Activated CD8-positive, alpha-beta T cell treated with anti-CD3 and anti-CD28 coated beads for 36 hours (primary cell): ENCODE measurements at regions not wholly inside any gene's neighbourhood (a gene's known extent, or its start where the extent isn't known, plus 50 kb on each side); places are given as distances from the start of the nearest gene placed in this dataset.

Experiments
- ATAC-seq: fragments of 200-7000 bp; cut with Tn5 transposase; one replicate; pipeline ENCODE4 v1.10.0; 2021; ENCODE audit warnings: mild to moderate bottlenecking, moderate library complexity
- CTCF ChIA-PET: fragments of 350-600 bp; sonication (Branson Sonifier 250); formaldehyde crosslinking; loops from one replicate; lab custom pipeline; 2021; ENCODE audit warnings: antibody characterized with exemption; lab: Charles Lee
- POLR2A ChIA-PET: fragments of 350-600 bp; sonication (Branson Sonifier 250); formaldehyde crosslinking; loops from one replicate; lab custom pipeline; 2021; ENCODE audit warnings: antibody characterized with exemption; lab: Charles Lee
- DNase-seq: peaks from one replicate; pipeline ENCODE4 v3.0.0-alpha.2; 2020
- H3K27ac Mint-ChIP-seq: one replicate; pipeline ENCODE4 v1.8.0; 2021; ENCODE audit warnings: mild to moderate bottlenecking, mixed read lengths
- H3K27me3 Mint-ChIP-seq: one replicate; pipeline ENCODE4 v1.8.0; 2021; ENCODE audit warnings: mixed read lengths
- H3K36me3 Mint-ChIP-seq: one replicate; pipeline ENCODE4 v1.8.0; 2021; ENCODE audit warnings: low read depth, mixed read lengths
- H3K4me1 Mint-ChIP-seq: one replicate; pipeline ENCODE4 v1.8.0; 2021; ENCODE audit warnings: low read depth, mixed read lengths
- H3K4me3 Mint-ChIP-seq: one replicate; pipeline ENCODE4 v1.8.0; 2021; ENCODE audit warnings: mild to moderate bottlenecking, moderate library complexity, mixed read lengths
- H3K9me3 Mint-ChIP-seq: one replicate; pipeline ENCODE4 v1.8.0; 2021; ENCODE audit warnings: mixed read lengths
- intact Hi-C: fragments of 100-400 bp; cut with micrococcal nuclease; formaldehyde crosslinking; loops from one replicate; pipeline ENCODE4 v1.10.0; 2022
- TF ChIP-seq, protein P1 (sequence below): fragments of 200-600 bp; IDR thresholded peaks from one replicate; pipeline ENCODE4 v1.8.0; 2022; ENCODE audit warnings: antibody characterized with exemption, mild to moderate bottlenecking

DNA sequence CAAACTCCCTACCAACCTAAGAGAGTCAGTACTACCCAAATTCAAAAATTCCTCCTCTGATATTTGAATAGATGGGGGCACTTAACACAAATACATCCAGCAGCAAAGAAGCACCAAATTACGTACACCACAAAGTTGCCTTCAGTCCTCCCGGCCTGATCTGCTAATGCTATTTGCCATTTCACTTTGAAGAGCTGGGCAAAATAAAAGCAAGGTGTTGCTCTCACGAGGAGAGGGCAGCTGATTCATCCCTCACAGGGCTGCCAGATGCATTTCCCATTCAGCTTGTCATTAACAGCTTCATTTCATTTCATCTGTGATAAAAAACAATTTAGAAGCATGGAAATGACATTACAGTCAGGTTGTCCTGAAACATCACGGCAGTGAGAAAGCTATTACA is 283.4 kb upstream of the VEPH1 start:
- H3K4me3 Mint-ChIP-seq, result no peak overlapping the region
- DNase-seq, result no peak
- ChIA-PET CTCF (no interaction called here), POLR2A (no interaction called here)
- intact Hi-C loops, result no loop called here
- no peaks in the 10 kb centered on the region for H3K9me3 Mint-ChIP-seq
- H3K4me1 Mint-ChIP-seq, result no peaks in the 10 kb centered on the region
- H3K36me3 Mint-ChIP-seq, result no peaks in the 10 kb centered on the region
- TF ChIP-seq, protein P1, sequence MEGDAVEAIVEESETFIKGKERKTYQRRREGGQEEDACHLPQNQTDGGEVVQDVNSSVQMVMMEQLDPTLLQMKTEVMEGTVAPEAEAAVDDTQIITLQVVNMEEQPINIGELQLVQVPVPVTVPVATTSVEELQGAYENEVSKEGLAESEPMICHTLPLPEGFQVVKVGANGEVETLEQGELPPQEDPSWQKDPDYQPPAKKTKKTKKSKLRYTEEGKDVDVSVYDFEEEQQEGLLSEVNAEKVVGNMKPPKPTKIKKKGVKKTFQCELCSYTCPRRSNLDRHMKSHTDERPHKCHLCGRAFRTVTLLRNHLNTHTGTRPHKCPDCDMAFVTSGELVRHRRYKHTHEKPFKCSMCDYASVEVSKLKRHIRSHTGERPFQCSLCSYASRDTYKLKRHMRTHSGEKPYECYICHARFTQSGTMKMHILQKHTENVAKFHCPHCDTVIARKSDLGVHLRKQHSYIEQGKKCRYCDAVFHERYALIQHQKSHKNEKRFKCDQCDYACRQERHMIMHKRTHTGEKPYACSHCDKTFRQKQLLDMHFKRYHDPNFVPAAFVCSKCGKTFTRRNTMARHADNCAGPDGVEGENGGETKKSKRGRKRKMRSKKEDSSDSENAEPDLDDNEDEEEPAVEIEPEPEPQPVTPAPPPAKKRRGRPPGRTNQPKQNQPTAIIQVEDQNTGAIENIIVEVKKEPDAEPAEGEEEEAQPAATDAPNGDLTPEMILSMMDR, result no peak
- ATAC-seq, result no peak
- H3K27ac Mint-ChIP-seq, result no peak overlapping the region
- no peaks in the 10 kb centered on the region for H3K27me3 Mint-ChIP-seq

DNA sequence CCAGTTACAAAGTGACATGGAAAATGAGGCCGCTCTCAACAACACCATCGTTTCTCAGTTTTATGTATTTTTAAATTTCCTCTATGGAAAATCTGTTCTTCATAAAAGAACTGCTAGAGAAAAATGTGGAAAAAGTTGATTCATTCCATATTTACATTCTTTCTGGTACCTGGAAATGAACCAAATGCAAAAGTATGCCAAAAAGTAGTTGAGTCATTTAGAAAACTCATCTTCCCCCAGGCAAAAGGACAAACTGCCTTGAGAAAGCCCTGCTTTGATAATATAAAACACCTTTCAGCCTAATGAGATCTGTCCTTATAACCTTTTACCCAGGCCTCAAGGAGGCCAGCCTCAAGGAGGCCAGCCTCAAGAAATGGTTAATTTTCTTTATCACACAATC is 283.0 kb upstream of the VEPH1 start:
- Mint-ChIP-seq H3K4me3 (no peak overlapping the region), H3K36me3 (no peaks in the 10 kb centered on the region), H3K9me3 (no peaks in the 10 kb centered on the region), H3K4me1 (no peaks in the 10 kb centered on the region), H3K27ac (no peak overlapping the region), H3K27me3 (no peaks in the 10 kb centered on the region)
- TF ChIP-seq, protein P1, result no peak
- intact Hi-C loops, result no loop called here
- DNase-seq, result no peak
- POLR2A ChIA-PET, result no interaction called here
- CTCF ChIA-PET, result no interaction called here
- no peak for ATAC-seq

DNA sequence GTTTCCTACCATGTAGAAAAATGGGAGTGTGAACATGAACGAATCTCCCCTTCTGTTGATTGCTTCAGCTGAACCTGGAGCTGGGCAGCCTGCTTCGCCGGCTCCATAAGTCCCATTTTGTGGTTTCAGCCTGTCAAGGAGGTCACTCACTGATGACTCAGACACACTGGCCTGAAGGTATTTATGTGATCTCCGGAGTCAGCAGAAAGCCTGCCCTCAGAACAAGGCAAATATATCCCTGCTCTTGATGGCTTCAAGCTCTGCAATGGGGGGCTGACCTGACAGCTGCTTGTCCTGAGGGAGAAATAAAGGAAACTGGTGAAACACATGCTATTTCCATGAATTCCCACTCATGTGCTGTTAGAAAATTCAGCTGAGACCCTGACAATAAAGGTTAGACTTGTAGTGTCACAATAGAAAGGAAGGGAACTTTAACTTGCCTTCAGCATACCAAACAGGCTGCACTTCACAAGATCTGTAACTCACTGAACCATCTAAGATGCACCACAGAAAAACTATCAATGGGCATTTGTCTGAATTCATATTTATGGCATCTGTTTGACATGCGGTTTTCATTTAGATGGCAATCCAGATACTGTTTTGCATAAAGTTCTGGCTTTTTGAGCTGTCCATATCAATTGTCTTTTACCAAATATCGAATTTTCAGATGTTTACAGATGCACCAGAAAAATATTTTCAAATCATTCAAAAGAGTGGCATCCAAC is 282.0 kb upstream of the VEPH1 start:
- ATAC-seq (no peak), DNase-seq (no peak)
- H3K4me3 Mint-ChIP-seq, result no peak overlapping the region
- ChIA-PET POLR2A (interaction anchor here (0.6 kb wide), 1 partner anchor 71 kb away, joined by 3 read pairs; no protein-coding TSS in a partner anchor), CTCF (no interaction called here)
- intact Hi-C loops, result no loop called here
- H3K4me1 Mint-ChIP-seq, result no peaks in the 10 kb centered on the region
- TF ChIP-seq, protein P1, result no peak
- H3K27me3 Mint-ChIP-seq, result no peaks in the 10 kb centered on the region
- no peak overlapping the region for H3K27ac Mint-ChIP-seq
- H3K36me3 Mint-ChIP-seq, result no peaks in the 10 kb centered on the region
- H3K9me3 Mint-ChIP-seq, result no peaks in the 10 kb centered on the region

DNA sequence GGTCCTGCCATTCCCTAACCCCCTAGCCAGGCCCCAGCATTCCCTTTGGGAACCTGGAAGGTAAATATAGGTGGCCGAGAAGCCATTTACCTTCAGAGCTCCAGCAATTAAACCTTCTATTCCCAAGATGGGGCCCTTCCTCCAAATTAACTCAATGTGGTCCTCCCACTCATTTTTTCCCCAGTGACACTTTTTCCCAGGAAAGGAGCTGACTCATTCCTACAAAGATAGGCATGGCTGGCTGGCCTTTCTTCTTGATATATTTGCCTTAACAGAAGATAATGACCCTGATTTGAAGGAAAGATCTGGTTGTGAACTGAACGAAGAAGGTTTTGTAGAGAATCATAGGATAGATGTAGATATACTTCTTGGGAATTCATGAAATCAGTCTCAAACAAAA is 279.0 kb upstream of the VEPH1 start:
- ATAC-seq (no peak), DNase-seq (no peak)
- Mint-ChIP-seq H3K36me3 (no peaks in the 10 kb centered on the region), H3K27me3 (no peaks in the 10 kb centered on the region), H3K4me1 (no peaks in the 10 kb centered on the region), H3K4me3 (no peak overlapping the region), H3K27ac (no peak overlapping the region), H3K9me3 (no peaks in the 10 kb centered on the region)
- intact Hi-C loops, result no loop called here
- ChIA-PET CTCF (no interaction called here), POLR2A (no interaction called here)
- TF ChIP-seq, protein P1, result no peak

DNA sequence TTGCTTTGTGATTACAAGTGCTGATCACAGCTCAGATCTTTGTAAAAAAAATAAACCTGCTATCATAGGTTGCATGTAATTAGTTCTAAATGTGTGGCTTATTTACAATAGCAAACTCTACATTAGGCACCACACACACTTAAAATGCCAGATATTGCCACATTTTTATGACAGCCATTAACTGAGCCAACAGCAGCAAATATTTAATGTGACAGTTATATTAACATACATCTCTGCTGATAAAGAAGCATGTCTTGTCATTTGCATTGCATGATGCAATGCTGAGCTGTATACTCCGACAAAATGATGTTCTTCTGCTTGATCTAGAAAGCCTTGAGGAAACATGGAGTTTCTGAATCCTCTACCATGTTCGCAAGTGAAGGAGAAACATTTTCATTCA is 273.6 kb upstream of the VEPH1 start:
- Mint-ChIP-seq H3K9me3 (no peaks in the 10 kb centered on the region), H3K27ac (no peak overlapping the region), H3K36me3 (no peaks in the 10 kb centered on the region), H3K4me3 (no peak overlapping the region), H3K4me1 (no peaks in the 10 kb centered on the region), H3K27me3 (no peaks in the 10 kb centered on the region)
- POLR2A ChIA-PET, result no interaction called here
- DNase-seq, result no peak
- no peak for ATAC-seq
- TF ChIP-seq, protein P1, result no peak
- intact Hi-C loops, result no loop called here
- CTCF ChIA-PET, result no interaction called here
